Left lung (tissue), 4 donors: ENCODE measurements at regions not wholly inside any gene's neighbourhood (a gene's known extent, or its start where the extent isn't known, plus 50 kb on each side); places are given as distances from the start of the nearest gene placed in this dataset.
A peak's percentile ranks its signal among the peaks of the same experiment; 100 is the strongest.

ENCODE experiments used
- ATAC-seq: fragments of 200-7000 bp; cut with Tn5 transposase; one replicate; pipeline ENCODE4 v1.9.1; 2020; ENCODE audit warnings: moderate library complexity
- DNase-seq, 4 donors: peaks; one replicate each; pipeline ENCODE4 v3.0.0-alpha.2; 2013 to 2020
- H3K27ac ChIP-seq, 2 donors: fragments of 200-600 bp; sonication (generic) in 1 of 2; one replicate each; pipeline versions ENCODE4 v1.5.0 to v1.8.0; 2020 to 2021
- H3K27me3 ChIP-seq, 2 donors: fragments of 200-600 bp; sonication (generic) in 1 of 2; one replicate each; pipeline versions ENCODE4 v1.5.0 to v1.8.0; 2020 to 2021
- H3K36me3 ChIP-seq, 2 donors: fragments of 200-600 bp; sonication (generic) in 1 of 2; one replicate each; pipeline versions ENCODE4 v1.5.0 to v1.8.0; 2020 to 2021
- H3K4me1 ChIP-seq, 2 donors: fragments of 200-600 bp; one replicate each; pipeline ENCODE4 v1.8.0; 2021
- H3K4me3 ChIP-seq, 2 donors: fragments of 200-600 bp; sonication (generic) in 1 of 2; one replicate each; pipeline versions ENCODE4 v1.5.0 to v1.8.0; 2020 to 2021; ENCODE audit warnings: mild to moderate bottlenecking in 1 of 2
- H3K9me3 ChIP-seq, 2 donors: fragments of 200-600 bp; sonication (generic) in 1 of 2; one replicate each; pipeline versions ENCODE4 v1.5.0 to v1.8.0; 2020 to 2021
- intact Hi-C, 2 donors: fragments of 100-400 bp; cut with DNase I; formaldehyde crosslinking; loops; one replicate each; pipeline versions ENCODE4 v1.11.2 to v1.14.2; 2022
- TF ChIP-seq, protein P1 (sequence below), 2 donors: fragments of 200-600 bp; sonication (generic) in 1 of 2; IDR thresholded peaks; one replicate each; pipeline versions ENCODE4 v1.5.0 to v1.8.0; 2021; ENCODE audit warnings: antibody characterized with exemption in 2 of 2
- donor health status: DM: no; HTN: yes; CAD: no.
- donor health status: DM: no; HTN: no; CAD: no.

DNA sequence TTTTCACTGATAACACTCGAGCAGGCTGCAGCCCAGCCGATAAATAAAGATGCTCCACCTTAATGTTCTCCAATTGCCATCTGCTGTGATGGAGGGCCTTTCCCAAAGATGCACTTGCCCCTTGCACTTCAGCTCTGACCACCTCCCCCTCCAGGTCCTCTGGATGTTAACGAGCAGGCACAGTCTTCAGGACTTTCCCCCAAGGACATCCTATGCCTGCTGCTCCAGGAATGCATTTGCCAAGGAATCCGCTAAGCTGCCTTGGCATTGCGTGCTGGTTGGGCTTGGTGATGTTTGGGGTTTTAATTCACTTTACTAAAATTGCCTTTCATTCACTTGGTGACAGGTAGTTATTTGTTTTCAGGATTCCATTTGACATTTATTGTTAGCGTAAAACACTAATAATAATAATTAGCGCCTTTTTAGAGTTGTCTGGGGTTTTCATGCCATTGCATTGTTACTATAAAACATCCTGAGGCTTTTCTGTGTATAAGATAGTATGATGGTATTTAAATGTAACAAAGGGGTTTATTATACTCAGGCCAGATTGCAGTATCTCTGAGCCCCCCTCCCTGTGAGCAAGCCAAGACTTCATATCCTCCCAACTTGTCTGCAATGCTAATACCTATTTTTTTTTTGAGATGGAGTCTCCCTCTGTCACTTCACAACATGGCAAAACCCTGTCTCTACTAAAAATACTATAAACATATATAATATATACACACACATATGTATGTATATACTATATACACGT is 66.7 kb upstream of the TSHZ2 start:
- intact Hi-C loops: no loop called here
- Histone ChIP-seq H3K27ac (no peak overlapping the region), H3K9me3 (no peaks in the 10 kb centered on the region), H3K27me3 (peaks cover 0 to 13% of the 10 kb centered on the region in 2 donors), H3K4me1 (no peaks in the 10 kb centered on the region), H3K4me3 (no peak overlapping the region), H3K36me3 (no peaks in the 10 kb centered on the region)
- DNase-seq: no peak
- ATAC-seq: no peak
- TF ChIP-seq, protein P1, sequence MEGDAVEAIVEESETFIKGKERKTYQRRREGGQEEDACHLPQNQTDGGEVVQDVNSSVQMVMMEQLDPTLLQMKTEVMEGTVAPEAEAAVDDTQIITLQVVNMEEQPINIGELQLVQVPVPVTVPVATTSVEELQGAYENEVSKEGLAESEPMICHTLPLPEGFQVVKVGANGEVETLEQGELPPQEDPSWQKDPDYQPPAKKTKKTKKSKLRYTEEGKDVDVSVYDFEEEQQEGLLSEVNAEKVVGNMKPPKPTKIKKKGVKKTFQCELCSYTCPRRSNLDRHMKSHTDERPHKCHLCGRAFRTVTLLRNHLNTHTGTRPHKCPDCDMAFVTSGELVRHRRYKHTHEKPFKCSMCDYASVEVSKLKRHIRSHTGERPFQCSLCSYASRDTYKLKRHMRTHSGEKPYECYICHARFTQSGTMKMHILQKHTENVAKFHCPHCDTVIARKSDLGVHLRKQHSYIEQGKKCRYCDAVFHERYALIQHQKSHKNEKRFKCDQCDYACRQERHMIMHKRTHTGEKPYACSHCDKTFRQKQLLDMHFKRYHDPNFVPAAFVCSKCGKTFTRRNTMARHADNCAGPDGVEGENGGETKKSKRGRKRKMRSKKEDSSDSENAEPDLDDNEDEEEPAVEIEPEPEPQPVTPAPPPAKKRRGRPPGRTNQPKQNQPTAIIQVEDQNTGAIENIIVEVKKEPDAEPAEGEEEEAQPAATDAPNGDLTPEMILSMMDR (IDR thresholded peaks at IDR 0.05): no peak

DNA sequence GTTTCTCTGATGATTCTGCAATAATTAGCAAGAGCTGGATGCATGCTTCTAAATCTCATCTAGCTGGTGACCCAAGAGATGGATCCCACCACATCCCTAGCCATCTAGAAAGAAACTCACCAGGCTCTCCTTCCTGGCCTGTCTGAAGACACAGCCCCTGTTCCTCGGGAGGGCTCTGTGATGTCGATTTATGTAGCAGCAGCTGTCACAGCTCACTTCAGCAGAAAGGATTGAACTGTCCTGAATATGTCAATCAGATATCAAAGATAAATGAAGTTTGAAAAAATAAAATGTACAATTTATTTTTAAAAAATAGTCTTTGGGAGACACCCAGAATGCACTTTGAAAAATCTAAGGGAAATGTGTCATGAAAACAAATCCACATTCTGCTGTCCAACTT is 67.3 kb upstream of the TSHZ2 start:
- intact Hi-C loops: no loop called here
- no peak overlapping the region for H3K27ac ChIP-seq
- DNase-seq: no peak
- TF ChIP-seq, protein P1 (IDR thresholded peaks at IDR 0.05): no peak
- H3K4me1 ChIP-seq: no peaks in the 10 kb centered on the region
- no peak for ATAC-seq
- no peaks in the 10 kb centered on the region for H3K9me3 ChIP-seq
- peaks cover 0 to 13% of the 10 kb centered on the region in 2 donors for H3K27me3 ChIP-seq
- no peaks in the 10 kb centered on the region for H3K36me3 ChIP-seq
- H3K4me3 ChIP-seq: no peak overlapping the region

DNA sequence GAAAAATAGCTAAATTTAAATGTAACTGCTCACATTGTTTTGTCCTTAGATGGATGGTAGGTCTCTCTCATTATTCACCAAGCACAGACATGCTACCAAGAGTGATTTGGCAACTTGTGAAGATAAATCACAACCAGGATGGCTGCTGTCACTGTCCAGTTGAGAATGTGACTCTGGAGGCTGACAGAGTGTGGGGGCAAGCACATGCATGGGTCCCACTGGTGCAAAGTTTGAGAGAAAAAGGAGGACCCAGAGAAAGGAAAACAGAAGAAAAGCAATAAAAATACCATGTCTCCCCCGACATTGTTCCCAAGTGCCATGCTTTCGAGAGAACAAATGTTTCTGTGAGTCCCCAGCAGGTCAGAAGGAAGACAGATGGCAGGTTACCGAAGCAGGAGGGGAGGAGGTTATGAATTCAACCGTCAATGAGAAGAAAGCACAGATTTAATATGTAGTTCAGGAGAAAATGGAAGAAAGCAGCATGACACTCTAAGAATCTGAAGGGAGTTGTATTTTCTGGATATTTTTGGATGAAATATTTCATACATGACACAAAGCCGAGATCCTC is 73.0 kb upstream of the TSHZ2 start:
- TF ChIP-seq, protein P1 (IDR thresholded peaks at IDR 0.05): no peak
- DNase-seq (no peak), ATAC-seq (no peak)
- Histone ChIP-seq H3K9me3 (no peaks in the 10 kb centered on the region), H3K27me3 (peaks cover 0 to 9% of the 10 kb centered on the region in 2 donors), H3K27ac (no peak overlapping the region), H3K4me1 (no peaks in the 10 kb centered on the region), H3K4me3 (no peak overlapping the region), H3K36me3 (no peaks in the 10 kb centered on the region)
- intact Hi-C loops: no loop called here

DNA sequence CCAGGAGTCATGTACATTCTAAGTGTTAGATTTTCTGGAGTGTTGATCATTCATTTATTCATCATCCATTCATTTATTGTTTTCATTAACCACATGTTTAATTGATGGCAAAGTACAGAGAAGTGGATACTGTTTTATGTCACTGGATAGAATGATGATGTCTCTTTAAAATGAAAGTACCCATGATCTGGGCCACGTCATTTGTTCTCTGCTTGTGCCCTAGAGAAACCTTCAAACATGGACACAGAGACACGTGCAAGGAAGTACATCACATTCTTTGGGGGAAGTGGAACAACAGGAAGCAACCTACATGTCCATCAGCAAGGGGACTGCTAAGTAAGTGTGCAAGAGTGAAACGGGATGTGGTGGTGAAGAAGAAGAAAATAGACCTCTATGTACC is 75.8 kb upstream of the TSHZ2 start:
- H3K36me3 ChIP-seq: no peaks in the 10 kb centered on the region
- H3K27ac ChIP-seq: no peak overlapping the region
- ATAC-seq: no peak
- TF ChIP-seq, protein P1 (IDR thresholded peaks at IDR 0.05): no peak
- H3K27me3 ChIP-seq: no peaks in the 10 kb centered on the region
- no peaks in the 10 kb centered on the region for H3K9me3 ChIP-seq
- H3K4me3 ChIP-seq: no peak overlapping the region
- H3K4me1 ChIP-seq: no peaks in the 10 kb centered on the region
- DNase-seq: peak in 2 of 4 donors; percentile 3 to 7
- intact Hi-C loops: no loop called here

DNA sequence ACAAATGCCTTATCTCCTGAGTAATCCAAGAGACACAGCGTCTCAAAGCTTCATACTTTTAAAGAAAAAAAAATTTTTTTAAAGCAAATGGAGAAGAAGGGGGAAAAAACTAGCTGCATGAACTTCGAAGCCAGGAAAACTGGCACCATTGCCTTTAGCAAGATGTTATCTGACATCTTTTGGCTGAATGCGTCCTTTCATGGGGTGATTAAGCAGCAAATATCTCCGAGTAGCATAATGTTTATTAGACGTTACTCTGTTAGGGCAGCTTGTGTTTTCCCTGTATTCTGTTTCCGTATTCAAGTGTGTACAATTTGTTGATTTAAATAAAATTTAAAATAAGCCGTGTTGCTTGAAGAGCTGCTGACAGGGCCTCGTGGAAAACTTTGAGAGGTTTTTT is 76.5 kb upstream of the TSHZ2 start:
- TF ChIP-seq, protein P1 (IDR thresholded peaks at IDR 0.05): no peak
- Histone ChIP-seq H3K9me3 (no peaks in the 10 kb centered on the region), H3K4me1 (no peaks in the 10 kb centered on the region), H3K36me3 (no peaks in the 10 kb centered on the region), H3K27ac (no peak overlapping the region), H3K4me3 (no peak overlapping the region), H3K27me3 (no peaks in the 10 kb centered on the region)
- ATAC-seq (no peak), DNase-seq (peak in 2 of 4 donors; percentile 29 to 32)
- intact Hi-C loops: no loop called here
